K562 (cell line): ENCODE measurements at regions not wholly inside any gene's neighbourhood (a gene's known extent, or its start where the extent isn't known, plus 50 kb on each side); places are given as distances from the start of the nearest gene placed in this dataset.

Experiments
- ATAC-seq: fragments of 200-7000 bp; cut with Tn5 transposase; 3 replicates; pipeline ENCODE4 v1.9.1; 2020; ENCODE audit warnings: moderate library complexity
- BruUV-seq: library from RNA; stranded (reverse); fragments of 400-500 nt; replicated peaks from 2 replicates; lab custom pipeline; 2021; lab: Mats Ljungman, UMichigan
- CTCF ChIA-PET: fragments of 300-600 bp; formaldehyde crosslinking; extraction: SDS; loops from one replicate; lab custom pipeline; 2021; ENCODE audit warnings: low intra/inter-chr PET ratio; lab: Yijun Ruan, JAX
- POLR2A ChIA-PET: fragments of 300-600, 350-650 bp; sonication (Branson Sonifier 250); formaldehyde crosslinking; extraction: SDS; loops from one replicate; lab custom pipeline; 2021; ENCODE audit warnings: antibody characterized with exemption, inconsistent platforms; lab: Yijun Ruan, JAX
- DNase-seq, 4 experiments: peaks; one replicate each; pipeline versions ENCODE4 v3.0.0 to v3.0.0-alpha.2; 2011 to 2018; ENCODE audit warnings: low spot score in 3 of 4, mixed read lengths in 3 of 4; ENCODE audit errors: extremely low read depth in 1 of 4
- FAIRE-seq: peaks from 2 replicates; lab custom pipeline; 2011; peaks lifted over from hg19 to GRCh38; lab: Jason Lieb, UNC
- H2AFZ ChIP-seq: 2 replicates; pipeline ENCODE4 v1.6.0; 2011; ENCODE audit warnings: low read depth, low read length, control low read depth, inconsistent platforms
- H3K27ac ChIP-seq: fragments of 200-600 bp; 3 replicates; pipeline ENCODE4 v1.8.0; 2011; ENCODE audit warnings: low read depth, mild to moderate bottlenecking, control low read depth, inconsistent platforms, low read length, moderate library complexity, mixed read lengths; ENCODE audit errors: extremely low read depth
- H3K27me3 ChIP-seq, 2 experiments: fragments of 300-600 bp in 1 of 2; 2 replicates in 1 of 2; 3 replicates in 1 of 2; pipeline versions ENCODE4 v1.6.0 to v1.8.0; 2011; ENCODE audit warnings: inconsistent platforms in 2 of 2, low read length in 2 of 2, mild to moderate bottlenecking in 1 of 2, mixed read lengths in 1 of 2, moderate library complexity in 1 of 2; ENCODE audit not compliant: control insufficient read depth in 2 of 2, insufficient read depth in 2 of 2
- H3K36me3 ChIP-seq: fragments of 300-600 bp; 3 replicates; pipeline ENCODE4 v1.8.0; 2011; ENCODE audit warnings: mild to moderate bottlenecking, low read length, inconsistent platforms; ENCODE audit not compliant: control insufficient read depth, insufficient read depth
- H3K4me1 ChIP-seq, 2 experiments: fragments of 200-600 bp in 1 of 2; replicated peaks in 1 of 2; 2 replicates in 1 of 2; 3 replicates in 1 of 2; pipeline versions ENCODE4 v1.5.1 to v1.8.0; 2011; ENCODE audit warnings: inconsistent platforms in 2 of 2, low read length in 2 of 2, mild to moderate bottlenecking in 1 of 2, mixed read lengths in 1 of 2, moderate library complexity in 1 of 2; ENCODE audit not compliant: control insufficient read depth in 2 of 2, insufficient read depth in 2 of 2
- H3K4me2 ChIP-seq: 2 replicates; pipeline ENCODE4 v1.6.1; 2011; ENCODE audit warnings: low read length, control low read depth, inconsistent platforms, mixed read lengths; ENCODE audit not compliant: insufficient read depth
- H3K4me3 ChIP-seq: fragments of 200-600 bp; sonication (generic), shearing (Covaris generic); 2 replicates; pipeline ENCODE4 v1.5.1; 2016; ENCODE audit warnings: control low read depth, inconsistent platforms
- H3K79me2 ChIP-seq: fragments of 200-600 bp; 3 replicates; pipeline ENCODE4 v1.8.0; 2011; ENCODE audit warnings: low read length, inconsistent platforms; ENCODE audit not compliant: control insufficient read depth, insufficient read depth
- H3K9ac ChIP-seq, 2 experiments: 2 replicates each; pipeline versions ENCODE4 v1.6.0 to v1.6.1; 2011; ENCODE audit warnings: low read depth in 2 of 2, low read length in 2 of 2, control low read depth in 1 of 2, inconsistent platforms in 1 of 2, mild to moderate bottlenecking in 1 of 2, mixed read lengths in 1 of 2; ENCODE audit not compliant: insufficient read depth in 1 of 2
- H3K9me1 ChIP-seq: one replicate; pipeline ENCODE4 v1.6.0; 2011; ENCODE audit warnings: inconsistent platforms, mild to moderate bottlenecking, low read length, moderate library complexity; ENCODE audit not compliant: control insufficient read depth, insufficient read depth
- H3K9me3 ChIP-seq: replicated peaks from 2 replicates; pipeline ENCODE4 v1.5.1; 2011; ENCODE audit warnings: low read depth, low read length, inconsistent platforms; ENCODE audit not compliant: control insufficient read depth, insufficient read depth
- H4K20me1 ChIP-seq: replicated peaks from 2 replicates; pipeline ENCODE4 v1.6.1; 2011; ENCODE audit warnings: low read length, inconsistent platforms, mixed read lengths; ENCODE audit not compliant: control insufficient read depth, insufficient read depth
- CBX1 ChIP-seq: sonication (generic); IDR thresholded peaks from 2 replicates; pipeline ENCODE4 v1.6.1; 2016; ENCODE audit warnings: antibody characterized with exemption, low read depth, mild to moderate bottlenecking
- ESRRB ChIP-seq: fragments of 250-450 bp; sonication (Bioruptor Pico); IDR thresholded peaks from 2 replicates; pipeline ENCODE4 v1.5.0; 2020; ENCODE audit warnings: mild to moderate bottlenecking, moderate library complexity, borderline replicate concordance
- FOSL1 ChIP-seq: fragments of 200-800 bp; sonication (Bioruptor generic); conservative IDR thresholded peaks from 2 replicates; pipeline ENCODE4 v1.6.1; 2016; ENCODE audit warnings: missing genetic modification characterization, missing compliant biosample characterization
- KDM4B ChIP-seq, 2 experiments: fragments of 450-650 bp in 1 of 2; sonication (generic) in 1 of 2; IDR thresholded peaks; 2 replicates each; pipeline ENCODE4 v1.6.1; 2016 to 2017; ENCODE audit warnings: borderline replicate concordance in 2 of 2, antibody characterized with exemption in 1 of 2, low read depth in 1 of 2, mild to moderate bottlenecking in 1 of 2
- LEF1 ChIP-seq: fragments of 450-650 bp; IDR thresholded peaks from 2 replicates; pipeline ENCODE4 v1.6.1; 2016; ENCODE audit warnings: mild to moderate bottlenecking
- MCM3 ChIP-seq: fragments of 450-650 bp; IDR thresholded peaks from 2 replicates; pipeline ENCODE4 v1.6.1; 2016
- RBFOX2 ChIP-seq: fragments of 200-400 bp; formaldehyde crosslinking; IDR thresholded peaks from 2 replicates; pipeline ENCODE4 v1.6.1; 2017; ENCODE audit warnings: low read depth, mild to moderate bottlenecking, low read length, moderate library complexity
- TBP ChIP-seq: optimal IDR thresholded peaks from 2 replicates; pipeline ENCODE3; 2011; ENCODE audit warnings: low read depth, low read length, improper control_type of control experiment
- THRB ChIP-seq: fragments of 450-650 bp; formaldehyde crosslinking; conservative IDR thresholded peaks from 2 replicates; pipeline ENCODE4 v1.4.0; 2022; ENCODE audit warnings: mild to moderate bottlenecking, missing genetic modification characterization
- USF1 ChIP-seq: sonication (generic); formaldehyde crosslinking; IDR thresholded peaks from 2 replicates; pipeline ENCODE4 v1.9.0; 2022; ENCODE audit warnings: mild to moderate bottlenecking, missing genetic modification reagents
- ZNF174 ChIP-seq: fragments of 250-450 bp; sonication (Bioruptor Pico); IDR thresholded peaks from 2 replicates; pipeline ENCODE4 v1.4.0; 2020; ENCODE audit warnings: mild to moderate bottlenecking
- ZNF212 ChIP-seq: fragments of 450-650 bp; formaldehyde crosslinking; IDR thresholded peaks from 2 replicates; pipeline ENCODE4 v1.4.0; 2020; ENCODE audit warnings: mild to moderate bottlenecking
- ZNF277 ChIP-seq: fragments of 250-450 bp; sonication (Bioruptor Pico); IDR thresholded peaks from 2 replicates; pipeline ENCODE4 v1.8.0; 2022; ENCODE audit warnings: inconsistent platforms, mild to moderate bottlenecking, moderate library complexity, borderline replicate concordance
- ZNF431 ChIP-seq: sonication (generic); formaldehyde crosslinking; IDR thresholded peaks from 2 replicates; pipeline ENCODE4 v1.8.0; 2022; ENCODE audit warnings: mild to moderate bottlenecking, missing genetic modification reagents
- WGBS: fragments of 100-300 bp; shearing (Covaris generic); methylation state at CpG from one replicate; pipeline ENCODE4 v1.1.6; 2016; ENCODE audit warnings: low coverage, mixed read lengths; ENCODE audit not compliant: insufficient coverage; ENCODE audit errors: missing lambda C conversion rate; 5-methylcytosine and 5-hydroxymethylcytosine counted together
- in situ Hi-C: fragments of 300-500 bp; cut with MboI; formaldehyde crosslinking; loops from 4 replicates; pipeline ENCODE4 v1.15.0; 2018; ENCODE audit warnings: inconsistent platforms, mixed read lengths
- intact Hi-C: fragments of 100-400 bp; cut with micrococcal nuclease; formaldehyde crosslinking; loops from 2 replicates; pipeline ENCODE4 v1.14.2; 2022

GRCh38 chr2:192749611-192750200 lies 555.0 kb upstream of the TMEFF2 start:
- 0% methylated on average over 1 of the region's 1 CpG for WGBS
- Histone ChIP-seq H3K9me3 (no peaks in the 10 kb centered on the region), H3K36me3 (no peaks in the 10 kb centered on the region), H3K4me2 (no peak overlapping the region), H2AFZ (no peak overlapping the region), H3K4me1 (no peaks in the 10 kb centered on the region), H4K20me1 (no peaks in the 10 kb centered on the region), H3K9me1 (no peaks in the 10 kb centered on the region), H3K4me3 (no peak overlapping the region), H3K79me2 (no peaks in the 10 kb centered on the region), H3K27ac (no peak overlapping the region), H3K9ac (no peak overlapping the region), H3K27me3 (no peaks in the 10 kb centered on the region)
- in situ Hi-C loops: no loop called here
- CTCF ChIA-PET: no interaction called here
- DNase-seq (no peak), ATAC-seq (no peak), FAIRE-seq (no peak)
- intact Hi-C loops: no loop called here
- no TSS peak for BruUV-seq
- POLR2A ChIA-PET: no interaction called here
- TF ChIP-seq CBX1: no peak
- no peak for TF ChIP-seq ZNF212
- no peak for TF ChIP-seq ZNF174 (CRISPR knock-in tag)
- no peak for TF ChIP-seq RBFOX2
- TF ChIP-seq FOSL1 (tag): no peak
- no peak for TF ChIP-seq TBP
- no peak for TF ChIP-seq USF1 (CRISPR knock-in tag)
- no peak for TF ChIP-seq THRB
- no peak for TF ChIP-seq MCM3
- TF ChIP-seq KDM4B (IDR thresholded peaks at IDR 0.05; ENCODE audit: borderline replicate concordance in 2 of 2, low read depth in 1 of 2): no peak
- TF ChIP-seq ESRRB (CRISPR knock-in tag): no peak
- TF ChIP-seq ZNF431: no peak
- no peak for TF ChIP-seq ZNF277
- TF ChIP-seq LEF1: no peak
